GM23338 (cell line): ENCODE measurements at regions not wholly inside any gene's neighbourhood (a gene's known extent, or its start where the extent isn't known, plus 50 kb on each side); places are given as distances from the start of the nearest gene placed in this dataset.
A peak's percentile ranks its signal among the peaks of the same experiment; 100 is the strongest.

Experiments used
- ATAC-seq: fragments of 200-7000 bp; cut with Tn5 transposase; 3 replicates; pipeline ENCODE4 v1.9.1; 2020
- DNase-seq: peaks from one replicate; pipeline ENCODE4 v3.0.0-alpha.2; 2015; ENCODE audit warnings: low spot score
- H2AFZ ChIP-seq: fragments of 200-600 bp; sonication (generic); 2 replicates; pipeline ENCODE4 v1.8.0; 2016; ENCODE audit warnings: antibody characterized with exemption, mild to moderate bottlenecking, moderate library complexity
- H3F3A ChIP-seq: fragments of 200-600 bp; sonication (generic); replicated peaks from 2 replicates; pipeline ENCODE4 v1.8.0; 2017; ENCODE audit warnings: antibody characterized with exemption, mixed run types, low read depth
- H3K27ac ChIP-seq: fragments of 200-600 bp; sonication (generic); 2 replicates; pipeline ENCODE4 v1.6.1; 2016; ENCODE audit warnings: low read depth
- H3K27me3 ChIP-seq: fragments of 200-600 bp; sonication (generic); 2 replicates; pipeline ENCODE4 v1.8.0; 2016; ENCODE audit warnings: mild to moderate bottlenecking, mixed run types, moderate library complexity; ENCODE audit not compliant: insufficient read depth
- H3K36me3 ChIP-seq: fragments of 200-600 bp; sonication (generic); 2 replicates; pipeline ENCODE4 v1.8.0; 2016; ENCODE audit warnings: mild to moderate bottlenecking; ENCODE audit not compliant: insufficient read depth
- H3K4me1 ChIP-seq: fragments of 200-600 bp; sonication (generic); 2 replicates; pipeline ENCODE4 v1.8.0; 2016; ENCODE audit warnings: mild to moderate bottlenecking, moderate library complexity; ENCODE audit not compliant: insufficient read depth
- H3K4me2 ChIP-seq: fragments of 200-600 bp; sonication (generic); 2 replicates; pipeline ENCODE4 v1.7.1; 2017; ENCODE audit warnings: mixed run types
- H3K4me3 ChIP-seq: fragments of 200-600 bp; sonication (generic); 2 replicates; pipeline ENCODE4 v1.6.1; 2016; ENCODE audit warnings: mixed run types
- H3K79me2 ChIP-seq: fragments of 200-600 bp; sonication (generic); replicated peaks from 2 replicates; pipeline ENCODE4 v1.8.0; 2017; ENCODE audit warnings: mild to moderate bottlenecking; ENCODE audit not compliant: insufficient read depth
- H3K9me2 ChIP-seq: fragments of 200-600 bp; sonication (generic); 2 replicates; pipeline ENCODE4 v1.8.0; 2017; ENCODE audit not compliant: insufficient read depth
- H4K20me1 ChIP-seq: fragments of 200-600 bp; sonication (generic); replicated peaks from 2 replicates; pipeline ENCODE4 v1.8.0; 2017; ENCODE audit warnings: mild to moderate bottlenecking; ENCODE audit not compliant: insufficient read depth
- H3K27ac Mint-ChIP-seq: 2 replicates; pipeline ENCODE4 v1.8.0; 2020; ENCODE audit warnings: inconsistent platforms, mild to moderate bottlenecking, moderate library complexity, mixed read lengths
- H3K27me3 Mint-ChIP-seq: 3 replicates; pipeline ENCODE4 v1.8.0; 2022; ENCODE audit warnings: low read depth, mild to moderate bottlenecking, moderate library complexity, mixed read lengths, inconsistent platforms; ENCODE audit not compliant: insufficient read depth, poor library complexity
- H3K36me3 Mint-ChIP-seq: 3 replicates; pipeline ENCODE4 v1.8.0; 2021; ENCODE audit warnings: low read depth, mild to moderate bottlenecking, inconsistent platforms, moderate library complexity, mixed read lengths
- H3K4me1 Mint-ChIP-seq: 3 replicates; pipeline ENCODE4 v1.8.0; 2020; ENCODE audit warnings: mild to moderate bottlenecking, inconsistent platforms, mixed read lengths
- H3K4me3 Mint-ChIP-seq: 3 replicates; pipeline ENCODE4 v1.8.0; 2021; ENCODE audit warnings: moderate library complexity, mild to moderate bottlenecking, inconsistent platforms, mixed read lengths
- H3K9me3 Mint-ChIP-seq: 3 replicates; pipeline ENCODE4 v1.8.0; 2020; ENCODE audit warnings: moderate library complexity, mild to moderate bottlenecking, inconsistent platforms, mixed read lengths
- ETS1 ChIP-seq: IDR thresholded peaks from 2 replicates; pipeline ENCODE4 v1.6.1; 2016; ENCODE audit warnings: antibody characterized with exemption
- EZH2 ChIP-seq: fragments of 200-600 bp; sonication (generic); IDR thresholded peaks from one replicate; pipeline ENCODE4 v1.8.0; 2017; ENCODE audit warnings: antibody characterized with exemption, mild to moderate bottlenecking, low read depth; ENCODE audit not compliant: unreplicated experiment
- JUNB ChIP-seq: IDR thresholded peaks from one replicate; pipeline ENCODE4 v1.6.1; 2016; ENCODE audit warnings: antibody characterized with exemption; ENCODE audit not compliant: unreplicated experiment
- NANOG ChIP-seq: IDR thresholded peaks from 2 replicates; pipeline ENCODE4 v1.6.1; 2016; ENCODE audit warnings: antibody characterized with exemption, borderline replicate concordance
- POLR2AphosphoS5 ChIP-seq: IDR thresholded peaks from 2 replicates; pipeline ENCODE4 v1.6.1; 2016; ENCODE audit warnings: antibody characterized with exemption, low read depth
- REST ChIP-seq: IDR thresholded peaks from one replicate; pipeline ENCODE4 v1.6.1; 2018; ENCODE audit warnings: antibody characterized with exemption; ENCODE audit not compliant: unreplicated experiment
- STAT1 ChIP-seq: IDR thresholded peaks from one replicate; pipeline ENCODE4 v1.6.1; 2016; ENCODE audit warnings: antibody characterized with exemption; ENCODE audit not compliant: unreplicated experiment
- ZNF114 ChIP-seq: fragments of 250-450 bp; sonication (Bioruptor Pico); IDR thresholded peaks from 2 replicates; pipeline ENCODE4 v1.5.0; 2020; ENCODE audit warnings: mild to moderate bottlenecking, moderate library complexity
- ZNF331 ChIP-seq: fragments of 250-450 bp; sonication (Bioruptor Pico); IDR thresholded peaks from 2 replicates; pipeline ENCODE4 v1.5.0; 2020; ENCODE audit warnings: low read depth, mild to moderate bottlenecking, moderate library complexity
- TF ChIP-seq, protein P1 (sequence below), 2 experiments: fragments of 200-600 bp in 1 of 2; sonication (generic) in 1 of 2; conservative IDR thresholded peaks; 2 replicates each; pipeline versions ENCODE4 v1.5.1 to v1.6.1; 2016 to 2017; ENCODE audit warnings: antibody characterized with exemption in 2 of 2, low read depth in 2 of 2, mild to moderate bottlenecking in 2 of 2, moderate library complexity in 1 of 2

GRCh38 chr15:36361351-36361870 is 218.0 kb upstream of the CDIN1 start (continued):
- TF ChIP-seq, protein P1, sequence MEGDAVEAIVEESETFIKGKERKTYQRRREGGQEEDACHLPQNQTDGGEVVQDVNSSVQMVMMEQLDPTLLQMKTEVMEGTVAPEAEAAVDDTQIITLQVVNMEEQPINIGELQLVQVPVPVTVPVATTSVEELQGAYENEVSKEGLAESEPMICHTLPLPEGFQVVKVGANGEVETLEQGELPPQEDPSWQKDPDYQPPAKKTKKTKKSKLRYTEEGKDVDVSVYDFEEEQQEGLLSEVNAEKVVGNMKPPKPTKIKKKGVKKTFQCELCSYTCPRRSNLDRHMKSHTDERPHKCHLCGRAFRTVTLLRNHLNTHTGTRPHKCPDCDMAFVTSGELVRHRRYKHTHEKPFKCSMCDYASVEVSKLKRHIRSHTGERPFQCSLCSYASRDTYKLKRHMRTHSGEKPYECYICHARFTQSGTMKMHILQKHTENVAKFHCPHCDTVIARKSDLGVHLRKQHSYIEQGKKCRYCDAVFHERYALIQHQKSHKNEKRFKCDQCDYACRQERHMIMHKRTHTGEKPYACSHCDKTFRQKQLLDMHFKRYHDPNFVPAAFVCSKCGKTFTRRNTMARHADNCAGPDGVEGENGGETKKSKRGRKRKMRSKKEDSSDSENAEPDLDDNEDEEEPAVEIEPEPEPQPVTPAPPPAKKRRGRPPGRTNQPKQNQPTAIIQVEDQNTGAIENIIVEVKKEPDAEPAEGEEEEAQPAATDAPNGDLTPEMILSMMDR (conservative IDR thresholded peaks at IDR 0.05; ENCODE audit: low read depth in 2 of 2), result no peak
- TF ChIP-seq EZH2 (no peak), REST (no peak)

- H3K27me3 Mint-ChIP-seq, result no peaks in the 10 kb centered on the region
- H3F3A ChIP-seq, result no peaks in the 10 kb centered on the region
- no peaks in the 10 kb centered on the region for H3K36me3 ChIP-seq
- peak overlapping the region; percentile 21; the same call in 1 of the 2 replicates for H2AFZ ChIP-seq
- no peaks in the 10 kb centered on the region for H3K79me2 ChIP-seq
- no peaks in the 10 kb centered on the region for H3K9me2 ChIP-seq
- H3K4me1 Mint-ChIP-seq, result no peaks in the 10 kb centered on the region
- no peak overlapping the region for H3K27ac ChIP-seq
- no peak overlapping the region for H3K4me2 ChIP-seq
- DNase-seq (no peak), ATAC-seq (no peak)
- no peak overlapping the region for H3K4me3 Mint-ChIP-seq
- H3K4me3 ChIP-seq, result no peak overlapping the region
- H4K20me1 ChIP-seq, result no peaks in the 10 kb centered on the region
- no peaks in the 10 kb centered on the region for H3K36me3 Mint-ChIP-seq
- H3K9me3 Mint-ChIP-seq, result no peaks in the 10 kb centered on the region
- no peaks in the 10 kb centered on the region; the same call in 1 of the 2 replicates for H3K4me1 ChIP-seq
- no peaks in the 10 kb centered on the region for H3K27me3 ChIP-seq
- no peak overlapping the region for H3K27ac Mint-ChIP-seq
- TF ChIP-seq, protein P1 (conservative IDR thresholded peaks at IDR 0.05; ENCODE audit: low read depth in 2 of 2), result no peak
- TF ChIP-seq ZNF331 (CRISPR knock-in tag) (no peak), STAT1 (no peak), JUNB (no peak), REST (no peak), ETS1 (no peak), NANOG (no peak), ZNF114 (CRISPR knock-in tag) (no peak), POLR2AphosphoS5 (no peak)
Observed at GRCh38 chr15:36362509-36362915, 216.9 kb upstream of the CDIN1 start.
